ENCODE measurements at regions not wholly inside any gene's neighbourhood (a gene's known extent, or its start where the extent isn't known, plus 50 kb on each side); places are given as distances from the start of the nearest gene placed in this dataset.

DNA sequence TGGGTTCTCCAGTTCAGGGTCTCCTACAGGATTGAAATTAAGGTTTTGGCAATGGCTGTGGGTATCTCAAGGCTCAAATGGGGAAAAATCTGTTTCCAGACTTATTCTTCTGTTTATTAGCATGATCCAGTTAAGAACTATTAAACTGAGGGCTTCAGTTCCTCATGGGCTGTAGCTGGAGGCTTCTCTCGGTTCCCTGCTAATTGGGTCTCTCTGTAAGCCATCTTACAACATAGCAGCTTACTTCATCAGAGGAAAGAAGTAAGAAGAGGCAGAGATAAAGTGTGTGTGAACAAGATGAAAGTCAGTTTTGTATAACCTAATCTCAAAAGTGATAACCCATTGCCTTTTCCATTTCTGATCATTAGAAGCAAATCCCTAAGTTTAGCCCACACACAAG lies 391.9 kb downstream of the PSAT1 start:
- TF ChIP-seq, protein P1, sequence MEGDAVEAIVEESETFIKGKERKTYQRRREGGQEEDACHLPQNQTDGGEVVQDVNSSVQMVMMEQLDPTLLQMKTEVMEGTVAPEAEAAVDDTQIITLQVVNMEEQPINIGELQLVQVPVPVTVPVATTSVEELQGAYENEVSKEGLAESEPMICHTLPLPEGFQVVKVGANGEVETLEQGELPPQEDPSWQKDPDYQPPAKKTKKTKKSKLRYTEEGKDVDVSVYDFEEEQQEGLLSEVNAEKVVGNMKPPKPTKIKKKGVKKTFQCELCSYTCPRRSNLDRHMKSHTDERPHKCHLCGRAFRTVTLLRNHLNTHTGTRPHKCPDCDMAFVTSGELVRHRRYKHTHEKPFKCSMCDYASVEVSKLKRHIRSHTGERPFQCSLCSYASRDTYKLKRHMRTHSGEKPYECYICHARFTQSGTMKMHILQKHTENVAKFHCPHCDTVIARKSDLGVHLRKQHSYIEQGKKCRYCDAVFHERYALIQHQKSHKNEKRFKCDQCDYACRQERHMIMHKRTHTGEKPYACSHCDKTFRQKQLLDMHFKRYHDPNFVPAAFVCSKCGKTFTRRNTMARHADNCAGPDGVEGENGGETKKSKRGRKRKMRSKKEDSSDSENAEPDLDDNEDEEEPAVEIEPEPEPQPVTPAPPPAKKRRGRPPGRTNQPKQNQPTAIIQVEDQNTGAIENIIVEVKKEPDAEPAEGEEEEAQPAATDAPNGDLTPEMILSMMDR (conservative IDR thresholded peaks at IDR 0.05; ENCODE audit: low read length) = no peak
- TF ChIP-seq EZH2phosphoT487 (IDR thresholded peaks at IDR 0.05; ENCODE audit: borderline replicate concordance) = no peak
